Mucosa of descending colon (tissue), 3 donors: ENCODE measurements at regions not wholly inside any gene's neighbourhood (a gene's known extent, or its start where the extent isn't known, plus 50 kb on each side); places are given as distances from the start of the nearest gene placed in this dataset.

Source experiments
- ATAC-seq: fragments of 200-7000 bp; cut with Tn5 transposase; one replicate; pipeline ENCODE4 v1.9.1; 2020; ENCODE audit warnings: mild to moderate bottlenecking, moderate library complexity
- DNase-seq, 3 donors: peaks; one replicate each; pipeline ENCODE4 v3.0.0-alpha.2; 2020
- H3K36me3 ChIP-seq: fragments of 200-600 bp; one replicate; pipeline ENCODE4 v1.8.0; 2021; ENCODE audit warnings: low read depth, mild to moderate bottlenecking
- H3K4me1 ChIP-seq: fragments of 200-600 bp; one replicate; pipeline ENCODE4 v1.8.0; 2021; ENCODE audit warnings: low read depth, mild to moderate bottlenecking
- H3K4me3 ChIP-seq: fragments of 200-600 bp; one replicate; pipeline ENCODE4 v1.8.0; 2021; ENCODE audit warnings: mild to moderate bottlenecking
- H3K9me3 ChIP-seq: fragments of 200-600 bp; one replicate; pipeline ENCODE4 v1.8.0; 2021; ENCODE audit warnings: mild to moderate bottlenecking
- intact Hi-C, 2 donors: fragments of 100-400 bp; cut with DNase I in 1 of 2; cut with micrococcal nuclease in 1 of 2; formaldehyde crosslinking; loops; one replicate each; pipeline versions ENCODE4 v1.11.0 to v1.11.1; 2022; cut with DNase I, micrococcal nuclease
- TF ChIP-seq, protein P1 (sequence below): fragments of 200-600 bp; IDR thresholded peaks from one replicate; pipeline ENCODE4 v1.8.0; 2022; ENCODE audit warnings: antibody characterized with exemption, mild to moderate bottlenecking
- donor health status: DM: no; HTN: no; CAD: no; lungs with moderate emphysema.
- donor health status: DM: no; HTN: no; CAD: no.
- donor health status: DM: no; HTN: yes; CAD: no.

DNA sequence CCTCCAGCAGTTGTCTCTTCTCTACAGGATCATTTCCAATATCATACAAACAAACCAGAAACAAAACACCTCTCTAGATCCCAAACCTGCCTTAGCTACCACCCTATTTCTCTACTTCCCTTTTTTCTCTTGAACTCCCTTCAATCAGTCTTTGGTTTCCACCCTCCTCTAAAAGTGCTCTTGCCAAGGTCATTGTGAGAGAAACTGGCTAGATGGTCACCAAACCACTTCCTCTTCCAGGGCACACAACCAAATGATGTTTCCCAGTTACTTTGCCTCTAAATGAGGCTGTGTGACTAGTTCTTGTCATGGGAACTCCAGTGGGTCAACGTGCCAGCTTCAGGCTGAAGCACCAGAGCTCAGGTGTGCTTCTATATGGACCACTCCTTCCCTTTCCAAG is 85.8 kb upstream of the ARMC2 start:
- ATAC-seq, result no peak
- no peaks in the 10 kb centered on the region for H3K4me1 ChIP-seq
- TF ChIP-seq, protein P1, sequence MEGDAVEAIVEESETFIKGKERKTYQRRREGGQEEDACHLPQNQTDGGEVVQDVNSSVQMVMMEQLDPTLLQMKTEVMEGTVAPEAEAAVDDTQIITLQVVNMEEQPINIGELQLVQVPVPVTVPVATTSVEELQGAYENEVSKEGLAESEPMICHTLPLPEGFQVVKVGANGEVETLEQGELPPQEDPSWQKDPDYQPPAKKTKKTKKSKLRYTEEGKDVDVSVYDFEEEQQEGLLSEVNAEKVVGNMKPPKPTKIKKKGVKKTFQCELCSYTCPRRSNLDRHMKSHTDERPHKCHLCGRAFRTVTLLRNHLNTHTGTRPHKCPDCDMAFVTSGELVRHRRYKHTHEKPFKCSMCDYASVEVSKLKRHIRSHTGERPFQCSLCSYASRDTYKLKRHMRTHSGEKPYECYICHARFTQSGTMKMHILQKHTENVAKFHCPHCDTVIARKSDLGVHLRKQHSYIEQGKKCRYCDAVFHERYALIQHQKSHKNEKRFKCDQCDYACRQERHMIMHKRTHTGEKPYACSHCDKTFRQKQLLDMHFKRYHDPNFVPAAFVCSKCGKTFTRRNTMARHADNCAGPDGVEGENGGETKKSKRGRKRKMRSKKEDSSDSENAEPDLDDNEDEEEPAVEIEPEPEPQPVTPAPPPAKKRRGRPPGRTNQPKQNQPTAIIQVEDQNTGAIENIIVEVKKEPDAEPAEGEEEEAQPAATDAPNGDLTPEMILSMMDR, result no peak
- no peak for DNase-seq
- intact Hi-C loops, result no loop called here
- H3K4me3 ChIP-seq, result no peak overlapping the region
- H3K9me3 ChIP-seq, result no peaks in the 10 kb centered on the region
- H3K36me3 ChIP-seq, result no peaks in the 10 kb centered on the region

DNA sequence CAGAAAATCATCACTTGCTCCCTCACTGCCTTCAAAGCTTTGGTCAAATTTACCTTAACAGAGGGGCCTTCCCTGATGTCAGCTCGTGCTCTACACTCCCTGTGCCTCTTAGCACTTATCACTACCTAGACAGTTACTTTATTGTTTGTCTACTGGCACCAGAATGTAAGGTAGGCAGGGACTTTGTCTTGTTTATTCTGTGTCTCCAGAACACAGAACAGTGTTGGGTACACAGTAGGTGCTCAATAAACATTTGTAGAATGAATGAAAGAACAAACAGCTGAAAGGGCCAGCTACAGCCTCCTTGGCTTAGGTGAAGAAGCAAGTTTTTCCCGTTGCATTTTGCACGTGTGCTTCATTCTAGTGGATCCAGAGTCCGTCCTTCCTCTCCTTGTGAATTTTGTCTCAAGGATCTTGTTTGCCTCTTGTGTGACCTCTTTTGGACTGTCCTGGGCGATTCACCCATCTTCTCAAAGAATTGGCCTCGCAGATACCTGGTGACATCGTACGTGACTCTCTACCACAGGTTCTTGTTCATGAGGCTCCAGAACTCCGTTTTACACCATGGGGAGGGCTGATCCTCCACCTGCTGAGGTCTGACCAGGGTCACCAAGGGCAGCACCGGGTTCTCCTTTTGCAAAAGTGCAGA is 84.2 kb upstream of the ARMC2 start:
- no peak for DNase-seq

DNA sequence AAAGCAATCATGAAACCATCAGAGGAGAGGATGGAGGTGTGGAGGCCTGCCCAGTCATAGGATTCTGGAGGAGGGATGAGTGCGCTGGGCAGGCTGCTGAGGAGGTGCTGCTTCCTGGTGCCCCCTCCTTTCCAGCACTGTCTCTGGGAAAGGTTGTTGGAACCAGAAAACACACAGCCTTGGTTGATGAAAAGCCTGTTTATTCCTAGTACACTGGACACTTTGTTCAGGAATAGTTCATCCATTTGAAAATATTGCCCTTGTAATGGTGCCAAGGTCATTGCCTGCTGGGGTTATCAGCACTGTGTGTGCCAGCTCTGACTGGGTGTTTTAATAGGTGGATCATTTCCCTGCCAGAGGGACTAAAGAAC is 83.7 kb upstream of the ARMC2 start:
- peak; percentile 37 for ATAC-seq
- Histone ChIP-seq H3K36me3 (no peaks in the 10 kb centered on the region), H3K4me1 (no peaks in the 10 kb centered on the region), H3K4me3 (no peak overlapping the region), H3K9me3 (no peaks in the 10 kb centered on the region)
- TF ChIP-seq, protein P1, result no peak
- intact Hi-C loops, result no loop called here
- no peak for DNase-seq

More for the DNA sequence above, 84.2 kb upstream of the ARMC2 start:
- intact Hi-C loops, result no loop called here
- ATAC-seq, result peak; percentile 57
- Histone ChIP-seq H3K9me3 (no peaks in the 10 kb centered on the region), H3K4me3 (no peak overlapping the region), H3K4me1 (no peaks in the 10 kb centered on the region), H3K36me3 (no peaks in the 10 kb centered on the region)
- TF ChIP-seq, protein P1, result no peak

DNA sequence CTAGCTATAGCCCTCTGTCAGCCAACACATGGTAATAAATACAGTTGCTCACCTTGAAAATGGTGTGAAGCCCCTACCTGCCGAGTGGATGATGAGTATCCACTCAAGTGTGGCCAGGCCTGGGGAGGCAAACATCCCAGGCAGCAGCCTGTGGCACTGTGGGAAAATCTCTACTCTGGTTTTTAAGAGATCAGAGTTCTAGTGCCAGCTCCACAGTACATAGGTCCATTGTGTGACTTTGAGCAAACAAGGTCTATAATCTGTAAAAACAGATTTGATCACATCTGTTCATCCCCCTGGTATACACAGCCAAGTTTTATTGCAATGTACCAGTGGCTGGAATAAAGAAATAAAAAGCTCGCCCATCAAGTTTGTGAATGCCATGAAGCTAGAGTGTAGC is 82.7 kb upstream of the ARMC2 start:
- Histone ChIP-seq H3K9me3 (no peaks in the 10 kb centered on the region), H3K4me3 (no peak overlapping the region), H3K36me3 (no peaks in the 10 kb centered on the region), H3K4me1 (no peaks in the 10 kb centered on the region)
- intact Hi-C loops, result no loop called here
- DNase-seq, result no peak
- TF ChIP-seq, protein P1, result no peak
- no peak for ATAC-seq

DNA sequence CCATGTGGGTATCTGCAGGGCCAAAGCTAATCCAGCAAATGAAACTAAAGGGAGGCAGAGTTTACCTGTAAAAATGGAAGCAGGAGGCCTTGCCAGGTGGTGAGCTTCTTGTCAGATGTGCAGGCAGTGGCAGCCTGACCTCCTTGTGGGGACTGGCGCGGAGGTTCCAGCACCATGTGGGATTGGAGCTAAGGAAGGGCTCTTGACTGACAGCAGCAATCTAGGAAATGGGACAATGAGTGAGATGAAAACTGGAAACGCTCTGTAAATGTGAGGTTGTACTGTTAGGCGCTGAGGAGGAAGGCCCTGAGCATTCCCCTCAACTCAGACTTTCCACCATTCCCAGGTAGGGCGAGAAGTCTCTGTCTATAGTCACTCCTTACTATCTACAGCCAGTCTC is 81.8 kb upstream of the ARMC2 start:
- ATAC-seq (no peak), DNase-seq (no peak)
- Histone ChIP-seq H3K36me3 (no peaks in the 10 kb centered on the region), H3K9me3 (no peaks in the 10 kb centered on the region), H3K4me1 (no peaks in the 10 kb centered on the region), H3K4me3 (no peak overlapping the region)
- intact Hi-C loops, result no loop called here
- TF ChIP-seq, protein P1, result no peak

DNA sequence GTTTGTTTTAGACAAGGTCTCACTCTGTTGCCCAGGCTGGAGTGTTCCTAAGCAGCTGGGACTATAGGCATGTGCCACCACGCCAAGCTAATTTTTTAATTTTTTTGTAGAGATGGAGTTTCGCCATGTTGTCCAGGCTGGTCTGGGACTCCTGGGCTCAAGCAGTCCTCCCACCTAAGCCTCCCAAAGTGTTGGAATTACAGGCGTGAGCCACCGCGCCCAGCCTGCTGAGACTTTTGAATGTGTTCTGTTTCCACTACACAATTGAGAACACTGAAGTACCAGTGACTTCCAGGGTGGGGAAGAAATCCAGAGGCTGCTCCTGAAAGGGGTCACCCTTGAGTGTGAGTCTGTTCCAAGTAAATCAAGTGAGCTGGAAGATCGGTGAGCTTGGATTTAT is 81.3 kb upstream of the ARMC2 start:
- no peaks in the 10 kb centered on the region for H3K36me3 ChIP-seq
- no peak overlapping the region for H3K4me3 ChIP-seq
- intact Hi-C loops, result no loop called here
- no peaks in the 10 kb centered on the region for H3K4me1 ChIP-seq
- DNase-seq, result no peak
- H3K9me3 ChIP-seq, result no peaks in the 10 kb centered on the region
- ATAC-seq, result no peak
- TF ChIP-seq, protein P1, result no peak
